Liver (tissue), 3 donors: ENCODE measurements at regions not wholly inside any gene's neighbourhood (a gene's known extent, or its start where the extent isn't known, plus 50 kb on each side); places are given as distances from the start of the nearest gene placed in this dataset.

ENCODE experiments used
- CTCF ChIP-seq: fragments of 150-350 bp; IDR thresholded peaks from 2 replicates; pipeline ENCODE4 v1.5.1; 2017; ENCODE audit warnings: improper control_type of control experiment, low read depth, low read length; ENCODE audit not compliant: missing input control
- FOXA1 ChIP-seq: IDR thresholded peaks from 2 replicates; pipeline ENCODE4 v1.6.1; 2016; ENCODE audit warnings: antibody characterized with exemption
- REST ChIP-seq: IDR thresholded peaks from 2 replicates; pipeline ENCODE4 v1.6.1; 2016; ENCODE audit warnings: antibody characterized with exemption, mild to moderate bottlenecking
- SP1 ChIP-seq: IDR thresholded peaks from 2 replicates; pipeline ENCODE4 v1.6.1; 2018; ENCODE audit warnings: antibody characterized with exemption, mild to moderate bottlenecking
- TAF1 ChIP-seq: conservative IDR thresholded peaks from 2 replicates; pipeline ENCODE4 v1.6.1; 2016; ENCODE audit warnings: antibody characterized with exemption, mild to moderate bottlenecking
- YY1 ChIP-seq: IDR thresholded peaks from 2 replicates; pipeline ENCODE4 v1.6.1; 2016; ENCODE audit warnings: antibody characterized with exemption, mild to moderate bottlenecking
- donor health status: healthy.
- donor health status: healthy.

- TF ChIP-seq CTCF (no peak), REST (no peak), YY1 (no peak), FOXA1 (no peak), SP1 (no peak), TAF1 (no peak)
These were observed 148.2 kb upstream of the HS3ST2 start for GRCh38 chr16:22665803-22666202.
